Peyer's patch (tissue), 4 donors: ENCODE measurements at regions not wholly inside any gene's neighbourhood (a gene's known extent, or its start where the extent isn't known, plus 50 kb on each side); places are given as distances from the start of the nearest gene placed in this dataset.

Experiments used
- DNase-seq, 3 donors: peaks; one replicate each; pipeline ENCODE4 v3.0.0-alpha.2; 2017 to 2019
- H3K27ac ChIP-seq, 4 donors: fragments of 200-600 bp; sonication (generic); one replicate each; pipeline ENCODE4 v1.5.1; 2016 to 2019
- H3K27me3 ChIP-seq, 2 donors: fragments of 200-600 bp; sonication (generic); one replicate each; pipeline ENCODE4 v1.5.1; 2019
- H3K36me3 ChIP-seq, 3 donors: fragments of 200-600 bp; sonication (generic); one replicate each; pipeline ENCODE4 v1.5.1; 2016 to 2019
- H3K4me1 ChIP-seq, 4 donors: fragments of 200-600 bp; sonication (generic); one replicate each; pipeline ENCODE4 v1.5.1; 2016 to 2019
- H3K4me3 ChIP-seq, 4 donors: fragments of 200-600 bp; sonication (generic); 1 replicate in 3 of 4; 2 replicates in 1 of 4; pipeline ENCODE4 v1.5.1; 2016 to 2019; ENCODE audit warnings: mild to moderate bottlenecking in 1 of 4
- H3K9me3 ChIP-seq, 4 donors: fragments of 200-600 bp; sonication (generic); one replicate each; pipeline ENCODE4 v1.5.1; 2016 to 2019; ENCODE audit warnings: mild to moderate bottlenecking in 1 of 4
- POLR2A ChIP-seq, 2 donors: fragments of 450-650 bp; IDR thresholded peaks; one replicate each; pipeline ENCODE4 v1.5.1; 2017; ENCODE audit warnings: antibody characterized with exemption in 2 of 2, mild to moderate bottlenecking in 2 of 2, moderate library complexity in 2 of 2
- TF ChIP-seq, protein P1 (sequence below), 6 experiments: fragments of 450-650 bp in 4 of 6; fragments of 200-600 bp in 2 of 6; sonication (generic) in 1 of 6; IDR thresholded peaks; one replicate each; pipeline ENCODE4 v1.5.1; 2017 to 2019; ENCODE audit warnings: antibody characterized with exemption in 6 of 6, mild to moderate bottlenecking in 3 of 6, moderate library complexity in 1 of 6

GRCh38 chr13:81408647-81409046, 1067.7 kb upstream of the SPRY2 start:
- no peak for DNase-seq
- H3K36me3 ChIP-seq: no peaks in the 10 kb centered on the region
- no peaks in the 10 kb centered on the region for H3K4me1 ChIP-seq
- no peaks in the 10 kb centered on the region for H3K9me3 ChIP-seq
- no peaks in the 10 kb centered on the region for H3K27me3 ChIP-seq
- no peak overlapping the region for H3K27ac ChIP-seq
- TF ChIP-seq POLR2A (IDR thresholded peaks at IDR 0.05): no peak
- TF ChIP-seq, protein P1, sequence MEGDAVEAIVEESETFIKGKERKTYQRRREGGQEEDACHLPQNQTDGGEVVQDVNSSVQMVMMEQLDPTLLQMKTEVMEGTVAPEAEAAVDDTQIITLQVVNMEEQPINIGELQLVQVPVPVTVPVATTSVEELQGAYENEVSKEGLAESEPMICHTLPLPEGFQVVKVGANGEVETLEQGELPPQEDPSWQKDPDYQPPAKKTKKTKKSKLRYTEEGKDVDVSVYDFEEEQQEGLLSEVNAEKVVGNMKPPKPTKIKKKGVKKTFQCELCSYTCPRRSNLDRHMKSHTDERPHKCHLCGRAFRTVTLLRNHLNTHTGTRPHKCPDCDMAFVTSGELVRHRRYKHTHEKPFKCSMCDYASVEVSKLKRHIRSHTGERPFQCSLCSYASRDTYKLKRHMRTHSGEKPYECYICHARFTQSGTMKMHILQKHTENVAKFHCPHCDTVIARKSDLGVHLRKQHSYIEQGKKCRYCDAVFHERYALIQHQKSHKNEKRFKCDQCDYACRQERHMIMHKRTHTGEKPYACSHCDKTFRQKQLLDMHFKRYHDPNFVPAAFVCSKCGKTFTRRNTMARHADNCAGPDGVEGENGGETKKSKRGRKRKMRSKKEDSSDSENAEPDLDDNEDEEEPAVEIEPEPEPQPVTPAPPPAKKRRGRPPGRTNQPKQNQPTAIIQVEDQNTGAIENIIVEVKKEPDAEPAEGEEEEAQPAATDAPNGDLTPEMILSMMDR (IDR thresholded peaks at IDR 0.05): no peak
- no peak overlapping the region for H3K4me3 ChIP-seq

GRCh38 chr13:81406639-81407292, 1065.8 kb upstream of the SPRY2 start:
- TF ChIP-seq POLR2A (IDR thresholded peaks at IDR 0.05): no peak
- TF ChIP-seq, protein P1 (IDR thresholded peaks at IDR 0.05): no peak
- Histone ChIP-seq H3K4me1 (no peaks in the 10 kb centered on the region), H3K27ac (no peak overlapping the region), H3K36me3 (no peaks in the 10 kb centered on the region), H3K27me3 (no peaks in the 10 kb centered on the region), H3K9me3 (no peaks in the 10 kb centered on the region), H3K4me3 (no peak overlapping the region)
- peak in 1 of 3 donors; percentile 33 for DNase-seq

DNA sequence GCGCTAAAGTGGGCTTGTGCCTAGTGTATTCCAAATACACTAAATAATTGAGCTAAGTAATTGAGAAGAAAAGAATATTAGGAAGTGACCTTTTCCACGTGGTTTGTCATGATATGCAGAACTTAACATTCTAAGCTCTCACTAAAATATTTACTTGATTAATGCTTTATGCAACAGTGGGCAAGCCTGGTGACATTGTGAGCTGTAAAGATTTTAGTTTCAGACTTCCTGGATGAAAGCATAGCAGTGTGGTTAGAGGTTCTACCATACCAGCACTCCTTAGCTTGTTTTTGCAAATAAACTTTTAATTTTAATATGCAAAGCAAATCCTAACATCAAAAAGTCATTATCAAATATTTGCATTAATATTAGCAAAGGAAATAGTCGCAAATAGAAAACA, 1065.1 kb upstream of the SPRY2 start:
- Histone ChIP-seq H3K4me1 (no peaks in the 10 kb centered on the region), H3K4me3 (no peak overlapping the region), H3K27me3 (no peaks in the 10 kb centered on the region), H3K9me3 (no peaks in the 10 kb centered on the region), H3K27ac (no peak overlapping the region), H3K36me3 (no peaks in the 10 kb centered on the region)
- no peak for DNase-seq
- TF ChIP-seq POLR2A (IDR thresholded peaks at IDR 0.05): no peak
- TF ChIP-seq, protein P1 (IDR thresholded peaks at IDR 0.05): no peak

GRCh38 chr13:81396192-81396591, 1055.3 kb upstream of the SPRY2 start:
- Histone ChIP-seq H3K9me3 (no peaks in the 10 kb centered on the region), H3K36me3 (no peaks in the 10 kb centered on the region), H3K27ac (no peak overlapping the region), H3K4me1 (peaks cover 0 to 10% (median 0%) of the 10 kb centered on the region in 4 donors), H3K4me3 (no peak overlapping the region), H3K27me3 (no peaks in the 10 kb centered on the region)
- TF ChIP-seq, protein P1 (IDR thresholded peaks at IDR 0.05): no peak
- no peak for DNase-seq

GRCh38 chr13:81395368-81395767, 1054.4 kb upstream of the SPRY2 start:
- H3K27me3 ChIP-seq: no peaks in the 10 kb centered on the region
- peaks cover 0 to 10% (median 0%) of the 10 kb centered on the region in 4 donors for H3K4me1 ChIP-seq
- H3K9me3 ChIP-seq: no peaks in the 10 kb centered on the region
- no peak overlapping the region for H3K27ac ChIP-seq
- DNase-seq: peak in 2 of 3 donors; percentile 56 to 60
- no peak overlapping the region for H3K4me3 ChIP-seq
- TF ChIP-seq POLR2A (IDR thresholded peaks at IDR 0.05): no peak
- TF ChIP-seq, protein P1 (IDR thresholded peaks at IDR 0.05): no peak
- H3K36me3 ChIP-seq: no peaks in the 10 kb centered on the region

DNA sequence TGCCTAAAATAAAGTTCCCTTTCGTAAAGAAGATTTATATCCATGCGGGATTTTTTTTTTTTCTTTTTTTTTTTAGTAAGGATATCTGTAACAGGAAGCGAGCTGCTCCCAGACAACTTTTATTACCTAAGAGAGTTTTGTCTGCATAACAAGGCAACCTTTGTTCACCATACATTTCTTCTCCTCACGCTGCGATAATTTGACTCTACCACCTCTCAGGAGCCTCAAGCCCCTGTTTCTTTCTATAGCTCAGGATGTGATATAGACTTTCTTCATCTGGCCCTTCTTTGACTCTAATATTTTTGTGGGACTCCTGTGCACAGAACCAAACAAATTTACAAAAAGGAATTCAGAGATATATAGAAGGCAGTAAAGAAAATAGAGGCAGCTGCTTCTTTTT, 1053.7 kb upstream of the SPRY2 start:
- peaks cover 0 to 10% (median 0%) of the 10 kb centered on the region in 4 donors for H3K4me1 ChIP-seq
- H3K36me3 ChIP-seq: no peaks in the 10 kb centered on the region
- H3K9me3 ChIP-seq: no peaks in the 10 kb centered on the region
- no peaks in the 10 kb centered on the region for H3K27me3 ChIP-seq
- H3K27ac ChIP-seq: no peak overlapping the region
- TF ChIP-seq, protein P1 (IDR thresholded peaks at IDR 0.05): no peak
- no peak for TF ChIP-seq POLR2A (IDR thresholded peaks at IDR 0.05)
- H3K4me3 ChIP-seq: no peak overlapping the region
- no peak for DNase-seq
